HG03039 (cell line): ENCODE measurements at regions not wholly inside any gene's neighbourhood (a gene's known extent, or its start where the extent isn't known, plus 50 kb on each side); places are given as distances from the start of the nearest gene placed in this dataset.
"Not testable (repeated sequence)": the region's sequence is repeated elsewhere in the genome, so short reads cannot be mapped to it uniquely, and the experiment has no call there.

Source experiments
- ATAC-seq: cut with Tn5 transposase; IDR thresholded peaks from one replicate; pipeline ENCODE4 v1.9.1; 2021; ENCODE audit warnings: mild to moderate bottlenecking, moderate library complexity; ENCODE audit not compliant: unreplicated experiment

GRCh38 chr2:166831930-166832329, 56.4 kb upstream of the XIRP2 start:
- no peak for ATAC-seq

GRCh38 chr2:166825914-166826313, 62.4 kb upstream of the XIRP2 start:
- no peak for ATAC-seq

- ATAC-seq = no peak
Observed at GRCh38 chr2:166814335-166814734, 73.9 kb upstream of the XIRP2 start.

- no peak for ATAC-seq
Observed at GRCh38 chr2:166812166-166812891, 76.0 kb upstream of the XIRP2 start.

- no peak for ATAC-seq
Observed at GRCh38 chr2:166805753-166806152, 82.5 kb upstream of the XIRP2 start.

GRCh38 chr2:166803373-166804000, 84.8 kb upstream of the XIRP2 start:
- ATAC-seq = no peak

- ATAC-seq = no peak
Observed at GRCh38 chr2:166802475-166802874, 85.8 kb upstream of the XIRP2 start.

GRCh38 chr2:166792808-166793207, 95.5 kb upstream of the XIRP2 start:
- no peak for ATAC-seq

- ATAC-seq = no peak
Observed at GRCh38 chr2:166786707-166787106, 101.6 kb upstream of the XIRP2 start.

- ATAC-seq = no peak
Observed at GRCh38 chr2:166784296-166784946, 103.9 kb upstream of the XIRP2 start.

- no peak for ATAC-seq
Observed at GRCh38 chr2:166775176-166775575, 113.1 kb upstream of the XIRP2 start.

- no peak for ATAC-seq
Observed at GRCh38 chr2:166773308-166773949, 114.9 kb upstream of the XIRP2 start.

GRCh38 chr2:166768393-166769123, 119.7 kb upstream of the XIRP2 start:
- no peak for ATAC-seq

- ATAC-seq = not testable (repeated sequence)
Observed at GRCh38 chr2:166766769-166767322, 121.4 kb upstream of the XIRP2 start.

GRCh38 chr2:166766220-166766619, 122.1 kb upstream of the XIRP2 start:
- ATAC-seq = no peak

GRCh38 chr2:166765141-166765540, 123.1 kb upstream of the XIRP2 start:
- ATAC-seq = no peak

- ATAC-seq = no peak
Observed at GRCh38 chr2:166764702-166765101, 123.6 kb upstream of the XIRP2 start.

- no peak for ATAC-seq
Observed at GRCh38 chr2:166764216-166764615, 124.1 kb upstream of the XIRP2 start.

- no peak for ATAC-seq
Observed at GRCh38 chr2:166762746-166763145, 125.5 kb upstream of the XIRP2 start.

GRCh38 chr2:166758956-166759355, 129.3 kb upstream of the XIRP2 start:
- ATAC-seq = no peak

GRCh38 chr2:166750624-166751023, 137.7 kb upstream of the XIRP2 start:
- ATAC-seq = no peak
